HEK293 (cell line): ENCODE measurements at regions not wholly inside any gene's neighbourhood (a gene's known extent, or its start where the extent isn't known, plus 50 kb on each side); places are given as distances from the start of the nearest gene placed in this dataset.

Source experiments
- KLF16 ChIP-seq: fragments of 450-650 bp; formaldehyde crosslinking; IDR thresholded peaks from 2 replicates; pipeline ENCODE4 v1.5.1; 2017; ENCODE audit warnings: missing biosample characterization, missing genetic modification characterization
- MEIS1 ChIP-seq: sonication (generic); formaldehyde crosslinking; IDR thresholded peaks from 2 replicates; pipeline ENCODE4 v1.8.1; 2022; ENCODE audit warnings: missing genetic modification reagents, mild to moderate bottlenecking, borderline replicate concordance
- SCRT1 ChIP-seq: fragments of 450-650 bp; formaldehyde crosslinking; IDR thresholded peaks from 2 replicates; pipeline ENCODE4 v1.5.1; 2016; ENCODE audit warnings: missing biosample characterization, missing genetic modification characterization, borderline replicate concordance
- SCRT2 ChIP-seq: fragments of 450-650 bp; formaldehyde crosslinking; IDR thresholded peaks from 2 replicates; pipeline ENCODE4 v1.5.1; 2016; ENCODE audit warnings: missing biosample characterization, missing genetic modification characterization
- SETDB1 ChIP-seq: IDR thresholded peaks from one replicate; pipeline ENCODE4 v1.6.1; 2017; ENCODE audit warnings: mild to moderate bottlenecking, low read length, moderate library complexity, mixed read lengths; ENCODE audit not compliant: insufficient read length
- SP7 ChIP-seq: fragments of 450-650 bp; formaldehyde crosslinking; IDR thresholded peaks from 2 replicates; pipeline ENCODE4 v1.5.1; 2016; ENCODE audit warnings: missing biosample characterization, missing genetic modification characterization
- WT1 ChIP-seq: fragments of 450-650 bp; formaldehyde crosslinking; IDR thresholded peaks from 2 replicates; pipeline ENCODE4 v1.5.1; 2016; ENCODE audit warnings: missing biosample characterization, missing genetic modification characterization
- ZNF132 ChIP-seq: fragments of 450-650 bp; formaldehyde crosslinking; IDR thresholded peaks from 2 replicates; pipeline ENCODE4 v1.5.1; 2017; ENCODE audit warnings: missing biosample characterization, missing genetic modification characterization, borderline replicate concordance
- ZNF2 ChIP-seq: fragments of 450-650 bp; formaldehyde crosslinking; IDR thresholded peaks from 2 replicates; pipeline ENCODE4 v1.5.1; 2016; ENCODE audit warnings: missing biosample characterization, missing genetic modification characterization
- ZNF211 ChIP-seq: fragments of 450-650 bp; formaldehyde crosslinking; IDR thresholded peaks from 2 replicates; pipeline ENCODE4 v1.5.1; 2016; ENCODE audit warnings: low read depth, missing biosample characterization, missing genetic modification characterization
- ZNF292 ChIP-seq: fragments of 450-650 bp; formaldehyde crosslinking; IDR thresholded peaks from 2 replicates; pipeline ENCODE4 v1.5.1; 2016; ENCODE audit warnings: low read depth, missing biosample characterization, missing genetic modification characterization, borderline replicate concordance
- ZNF510 ChIP-seq: fragments of 450-650 bp; formaldehyde crosslinking; IDR thresholded peaks from 2 replicates; pipeline ENCODE4 v1.5.1; 2018; ENCODE audit warnings: mild to moderate bottlenecking, missing genetic modification characterization, missing biosample characterization; ENCODE audit not compliant: insufficient replicate concordance
- ZNF549 ChIP-seq: fragments of 450-650 bp; IDR thresholded peaks from 2 replicates; pipeline ENCODE4 v1.5.1; 2018; ENCODE audit warnings: missing biosample characterization, missing genetic modification characterization, mild to moderate bottlenecking, inconsistent platforms, moderate library complexity
- ZNF561 ChIP-seq: fragments of 450-650 bp; IDR thresholded peaks from 2 replicates; pipeline ENCODE4 v1.5.1; 2018; ENCODE audit warnings: missing biosample characterization, missing genetic modification characterization, borderline replicate concordance
- ZNF610 ChIP-seq: fragments of 450-650 bp; formaldehyde crosslinking; IDR thresholded peaks from 2 replicates; pipeline ENCODE4 v1.5.1; 2016; ENCODE audit warnings: missing biosample characterization, missing genetic modification characterization, borderline replicate concordance
- ZNF626 ChIP-seq: fragments of 450-650 bp; sonication (Bioruptor Pico); formaldehyde crosslinking; IDR thresholded peaks from 2 replicates; pipeline ENCODE4 v1.5.1; 2018; ENCODE audit warnings: missing biosample characterization, missing genetic modification characterization, inconsistent platforms
- ZNF654 ChIP-seq: fragments of 450-650 bp; formaldehyde crosslinking; IDR thresholded peaks from 2 replicates; pipeline ENCODE4 v1.5.1; 2016; ENCODE audit warnings: low read depth, missing biosample characterization, missing genetic modification characterization
- ZNF660 ChIP-seq: fragments of 450-650 bp; IDR thresholded peaks from 2 replicates; pipeline ENCODE4 v1.5.1; 2018; ENCODE audit warnings: missing biosample characterization, mild to moderate bottlenecking, missing genetic modification characterization
- ZNF670 ChIP-seq: fragments of 450-650 bp; formaldehyde crosslinking; IDR thresholded peaks from 2 replicates; pipeline ENCODE4 v1.5.1; 2016; ENCODE audit warnings: missing biosample characterization, missing genetic modification characterization, low read depth
- ZNF785 ChIP-seq: fragments of 450-650 bp; formaldehyde crosslinking; IDR thresholded peaks from 2 replicates; pipeline ENCODE4 v1.5.1; 2016; ENCODE audit warnings: missing biosample characterization, missing genetic modification characterization
- ZSCAN30 ChIP-seq: fragments of 450-650 bp; IDR thresholded peaks from 2 replicates; pipeline ENCODE4 v1.5.1; 2018; ENCODE audit warnings: missing biosample characterization, mild to moderate bottlenecking, missing genetic modification characterization, moderate library complexity
- TF ChIP-seq, protein P1 (sequence below): fragments of 450-650 bp; formaldehyde crosslinking; optimal IDR thresholded peaks from 2 replicates; pipeline ENCODE3; 2016; ENCODE audit warnings: missing biosample characterization, mild to moderate bottlenecking, missing genetic modification characterization
- TF ChIP-seq, protein P2 (sequence below): fragments of 450-650 bp; formaldehyde crosslinking; IDR thresholded peaks from 2 replicates; pipeline ENCODE4 v1.5.1; 2016; ENCODE audit warnings: missing biosample characterization, missing genetic modification characterization
- TF ChIP-seq, protein P3 (sequence below): fragments of 450-650 bp; formaldehyde crosslinking; IDR thresholded peaks from 2 replicates; pipeline ENCODE4 v1.5.1; 2016; ENCODE audit warnings: missing biosample characterization, missing genetic modification characterization
- TF ChIP-seq, protein P4 (sequence below): fragments of 450-650 bp; formaldehyde crosslinking; IDR thresholded peaks from 2 replicates; pipeline ENCODE4 v1.5.1; 2016; ENCODE audit warnings: missing biosample characterization, missing genetic modification characterization
- TF ChIP-seq, protein P5 (sequence below): fragments of 450-650 bp; formaldehyde crosslinking; IDR thresholded peaks from 2 replicates; pipeline ENCODE4 v1.5.1; 2016; ENCODE audit warnings: missing biosample characterization, missing genetic modification characterization
- TF ChIP-seq, protein P6 (sequence below): fragments of 450-650 bp; formaldehyde crosslinking; IDR thresholded peaks from 2 replicates; pipeline ENCODE4 v1.5.1; 2016; ENCODE audit warnings: missing biosample characterization, missing genetic modification characterization, low read depth

DNA sequence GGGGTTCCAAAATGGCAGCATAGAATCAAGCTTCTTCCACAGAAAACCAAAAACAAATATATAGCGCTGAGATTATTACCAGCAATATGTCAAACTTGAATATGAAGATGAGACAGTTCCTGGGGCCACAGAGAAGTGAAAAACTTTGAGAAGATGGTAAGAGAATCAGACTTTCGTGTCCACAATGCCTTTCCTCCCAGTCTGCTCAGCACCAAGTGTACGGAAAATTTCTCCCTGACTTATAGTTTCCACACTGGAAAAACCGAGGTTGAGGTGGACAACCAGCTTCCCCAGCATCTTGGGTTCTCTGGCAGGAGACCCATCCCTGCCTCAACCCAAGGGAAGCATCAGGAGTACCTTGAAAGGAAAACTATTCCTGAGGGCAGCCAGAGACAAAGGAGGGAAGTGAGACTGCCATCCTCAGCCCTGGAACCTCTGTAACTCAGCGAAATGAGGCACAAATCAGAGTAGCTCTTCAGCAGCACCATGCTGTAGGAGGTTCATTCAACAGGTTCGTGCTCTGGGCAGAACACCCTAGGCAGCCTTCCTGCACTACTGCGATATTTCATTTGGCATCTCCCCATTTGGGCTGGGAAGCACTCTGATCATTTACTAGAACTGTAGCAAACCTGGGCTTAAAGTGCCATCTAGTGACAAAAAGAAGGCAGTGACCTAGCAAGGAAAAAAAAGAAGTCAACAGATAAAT, 52.4 kb upstream of the CAPRIN2 start (continued):
- peak; percentile 39; the same call in 1 of the 2 replicates for TF ChIP-seq KLF16
- no peak for TF ChIP-seq ZNF785
- TF ChIP-seq SCRT2 (tag by site-specific recombination): peak; percentile 95
- TF ChIP-seq ZNF549 (tag by site-specific recombination): peak; percentile 64; the same call in 1 of the 2 replicates
- TF ChIP-seq ZNF132 (tag by site-specific recombination): no peak
- no peak for TF ChIP-seq MEIS1 (CRISPR knock-in tag)
- TF ChIP-seq, protein P1, sequence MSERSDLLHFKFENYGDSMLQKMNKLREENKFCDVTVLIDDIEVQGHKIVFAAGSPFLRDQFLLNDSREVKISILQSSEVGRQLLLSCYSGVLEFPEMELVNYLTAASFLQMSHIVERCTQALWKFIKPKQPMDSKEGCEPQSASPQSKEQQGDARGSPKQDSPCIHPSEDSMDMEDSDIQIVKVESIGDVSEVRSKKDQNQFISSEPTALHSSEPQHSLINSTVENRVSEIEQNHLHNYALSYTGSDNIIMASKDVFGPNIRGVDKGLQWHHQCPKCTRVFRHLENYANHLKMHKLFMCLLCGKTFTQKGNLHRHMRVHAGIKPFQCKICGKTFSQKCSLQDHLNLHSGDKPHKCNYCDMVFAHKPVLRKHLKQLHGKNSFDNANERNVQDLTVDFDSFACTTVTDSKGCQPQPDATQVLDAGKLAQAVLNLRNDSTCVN (tag by site-specific recombination): peak; percentile 8
- no peak for TF ChIP-seq ZNF670 (tag by site-specific recombination)
- 0 out of 2 replicates have a peak, but pooled peaks have one; percentile 76 for TF ChIP-seq ZNF610
- no peak for TF ChIP-seq ZNF292 (tag by site-specific recombination)
- no peak for TF ChIP-seq ZNF510 (tag by site-specific recombination)
- TF ChIP-seq WT1: no peak
- TF ChIP-seq, protein P2, sequence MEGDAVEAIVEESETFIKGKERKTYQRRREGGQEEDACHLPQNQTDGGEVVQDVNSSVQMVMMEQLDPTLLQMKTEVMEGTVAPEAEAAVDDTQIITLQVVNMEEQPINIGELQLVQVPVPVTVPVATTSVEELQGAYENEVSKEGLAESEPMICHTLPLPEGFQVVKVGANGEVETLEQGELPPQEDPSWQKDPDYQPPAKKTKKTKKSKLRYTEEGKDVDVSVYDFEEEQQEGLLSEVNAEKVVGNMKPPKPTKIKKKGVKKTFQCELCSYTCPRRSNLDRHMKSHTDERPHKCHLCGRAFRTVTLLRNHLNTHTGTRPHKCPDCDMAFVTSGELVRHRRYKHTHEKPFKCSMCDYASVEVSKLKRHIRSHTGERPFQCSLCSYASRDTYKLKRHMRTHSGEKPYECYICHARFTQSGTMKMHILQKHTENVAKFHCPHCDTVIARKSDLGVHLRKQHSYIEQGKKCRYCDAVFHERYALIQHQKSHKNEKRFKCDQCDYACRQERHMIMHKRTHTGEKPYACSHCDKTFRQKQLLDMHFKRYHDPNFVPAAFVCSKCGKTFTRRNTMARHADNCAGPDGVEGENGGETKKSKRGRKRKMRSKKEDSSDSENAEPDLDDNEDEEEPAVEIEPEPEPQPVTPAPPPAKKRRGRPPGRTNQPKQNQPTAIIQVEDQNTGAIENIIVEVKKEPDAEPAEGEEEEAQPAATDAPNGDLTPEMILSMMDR (tag by site-specific recombination): peak; percentile 77
- no peak for TF ChIP-seq ZNF561
- peak; percentile 69; the same call in 1 of the 2 replicates for TF ChIP-seq ZNF626 (tag by site-specific recombination)
- TF ChIP-seq ZNF660: peak; percentile 81; the same call in 1 of the 2 replicates
- TF ChIP-seq, protein P3, sequence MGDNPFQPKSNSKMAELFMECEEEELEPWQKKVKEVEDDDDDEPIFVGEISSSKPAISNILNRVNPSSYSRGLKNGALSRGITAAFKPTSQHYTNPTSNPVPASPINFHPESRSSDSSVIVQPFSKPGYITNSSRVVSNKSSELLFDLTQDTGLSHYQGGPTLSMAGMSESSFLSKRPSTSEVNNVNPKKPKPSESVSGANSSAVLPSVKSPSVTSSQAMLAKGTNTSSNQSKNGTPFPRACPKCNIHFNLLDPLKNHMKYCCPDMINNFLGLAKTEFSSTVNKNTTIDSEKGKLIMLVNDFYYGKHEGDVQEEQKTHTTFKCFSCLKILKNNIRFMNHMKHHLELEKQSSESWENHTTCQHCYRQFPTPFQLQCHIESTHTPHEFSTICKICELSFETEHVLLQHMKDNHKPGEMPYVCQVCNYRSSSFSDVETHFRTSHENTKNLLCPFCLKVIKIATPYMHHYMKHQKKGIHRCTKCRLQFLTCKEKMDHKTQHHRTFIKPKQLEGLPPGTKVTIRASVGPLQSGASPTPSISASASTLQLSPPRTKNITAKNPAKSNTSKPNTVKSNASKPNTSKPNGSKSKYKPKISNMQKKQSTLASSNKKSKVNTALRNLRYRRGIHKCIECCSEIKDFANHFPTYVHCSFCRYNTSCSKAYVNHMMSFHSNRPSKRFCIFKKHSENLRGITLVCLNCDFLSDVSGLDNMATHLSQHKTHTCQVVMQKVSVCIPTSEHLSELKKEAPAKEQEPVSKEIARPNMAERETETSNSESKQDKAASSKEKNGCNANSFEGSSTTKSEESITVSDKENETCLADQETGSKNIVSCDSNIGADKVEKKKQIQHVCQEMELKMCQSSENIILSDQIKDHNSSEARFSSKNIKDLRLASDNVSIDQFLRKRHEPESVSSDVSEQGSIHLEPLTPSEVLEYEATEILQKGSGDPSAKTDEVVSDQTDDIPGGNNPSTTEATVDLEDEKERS (tag by site-specific recombination): peak; percentile 67; the same call in 1 of the 2 replicates
- no peak for TF ChIP-seq ZNF211 (tag by site-specific recombination)
- peak; percentile 66 for TF ChIP-seq SP7 (tag by site-specific recombination)
- TF ChIP-seq, protein P4, sequence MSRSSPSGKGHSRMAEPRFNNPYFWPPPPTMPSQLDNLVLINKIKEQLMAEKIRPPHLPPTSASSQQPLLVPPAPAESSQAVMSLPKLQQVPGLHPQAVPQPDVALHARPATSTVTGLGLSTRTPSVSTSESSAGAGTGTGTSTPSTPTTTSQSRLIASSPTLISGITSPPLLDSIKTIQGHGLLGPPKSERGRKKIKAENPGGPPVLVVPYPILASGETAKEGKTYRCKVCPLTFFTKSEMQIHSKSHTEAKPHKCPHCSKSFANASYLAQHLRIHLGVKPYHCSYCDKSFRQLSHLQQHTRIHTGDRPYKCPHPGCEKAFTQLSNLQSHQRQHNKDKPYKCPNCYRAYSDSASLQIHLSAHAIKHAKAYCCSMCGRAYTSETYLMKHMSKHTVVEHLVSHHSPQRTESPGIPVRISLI: peak; percentile 83
- TF ChIP-seq ZNF654: peak; percentile 99
- no peak; the same call in 1 of the 2 replicates for TF ChIP-seq ZSCAN30 (tag by site-specific recombination)
- TF ChIP-seq, protein P5, sequence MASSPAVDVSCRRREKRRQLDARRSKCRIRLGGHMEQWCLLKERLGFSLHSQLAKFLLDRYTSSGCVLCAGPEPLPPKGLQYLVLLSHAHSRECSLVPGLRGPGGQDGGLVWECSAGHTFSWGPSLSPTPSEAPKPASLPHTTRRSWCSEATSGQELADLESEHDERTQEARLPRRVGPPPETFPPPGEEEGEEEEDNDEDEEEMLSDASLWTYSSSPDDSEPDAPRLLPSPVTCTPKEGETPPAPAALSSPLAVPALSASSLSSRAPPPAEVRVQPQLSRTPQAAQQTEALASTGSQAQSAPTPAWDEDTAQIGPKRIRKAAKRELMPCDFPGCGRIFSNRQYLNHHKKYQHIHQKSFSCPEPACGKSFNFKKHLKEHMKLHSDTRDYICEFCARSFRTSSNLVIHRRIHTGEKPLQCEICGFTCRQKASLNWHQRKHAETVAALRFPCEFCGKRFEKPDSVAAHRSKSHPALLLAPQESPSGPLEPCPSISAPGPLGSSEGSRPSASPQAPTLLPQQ (tag by site-specific recombination): no peak
- TF ChIP-seq, protein P6, sequence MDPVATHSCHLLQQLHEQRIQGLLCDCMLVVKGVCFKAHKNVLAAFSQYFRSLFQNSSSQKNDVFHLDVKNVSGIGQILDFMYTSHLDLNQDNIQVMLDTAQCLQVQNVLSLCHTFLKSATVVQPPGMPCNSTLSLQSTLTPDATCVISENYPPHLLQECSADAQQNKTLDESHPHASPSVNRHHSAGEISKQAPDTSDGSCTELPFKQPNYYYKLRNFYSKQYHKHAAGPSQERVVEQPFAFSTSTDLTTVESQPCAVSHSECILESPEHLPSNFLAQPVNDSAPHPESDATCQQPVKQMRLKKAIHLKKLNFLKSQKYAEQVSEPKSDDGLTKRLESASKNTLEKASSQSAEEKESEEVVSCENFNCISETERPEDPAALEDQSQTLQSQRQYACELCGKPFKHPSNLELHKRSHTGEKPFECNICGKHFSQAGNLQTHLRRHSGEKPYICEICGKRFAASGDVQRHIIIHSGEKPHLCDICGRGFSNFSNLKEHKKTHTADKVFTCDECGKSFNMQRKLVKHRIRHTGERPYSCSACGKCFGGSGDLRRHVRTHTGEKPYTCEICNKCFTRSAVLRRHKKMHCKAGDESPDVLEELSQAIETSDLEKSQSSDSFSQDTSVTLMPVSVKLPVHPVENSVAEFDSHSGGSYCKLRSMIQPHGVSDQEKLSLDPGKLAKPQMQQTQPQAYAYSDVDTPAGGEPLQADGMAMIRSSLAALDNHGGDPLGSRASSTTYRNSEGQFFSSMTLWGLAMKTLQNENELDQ (tag by site-specific recombination): no peak
- peak; percentile 88 for TF ChIP-seq SCRT1
- TF ChIP-seq ZNF2 (tag by site-specific recombination): peak; percentile 37; the same call in 1 of the 2 replicates
- TF ChIP-seq SETDB1: peak; percentile 92
- TF ChIP-seq, all 188 proteins: peak for 19
